Stimulated activated CD4-positive, alpha-beta T cell treated with anti-CD3 and anti-CD28 coated beads, Interleukin-15, amount 100 ng/mL, for 1 hour (primary cell): ENCODE measurements at regions not wholly inside any gene's neighbourhood (a gene's known extent, or its start where the extent isn't known, plus 50 kb on each side); places are given as distances from the start of the nearest gene placed in this dataset.

Experiments used
- DNase-seq, 2 donors: peaks; one replicate each; pipeline ENCODE4 v3.0.0-alpha.2; 2020; ENCODE audit warnings: low read depth in 1 of 2, low spot score in 1 of 2

- no peak for DNase-seq
Measured at GRCh38 chr5:5704352-5704751, 281.9 kb downstream of the ICE1 start.

DNA sequence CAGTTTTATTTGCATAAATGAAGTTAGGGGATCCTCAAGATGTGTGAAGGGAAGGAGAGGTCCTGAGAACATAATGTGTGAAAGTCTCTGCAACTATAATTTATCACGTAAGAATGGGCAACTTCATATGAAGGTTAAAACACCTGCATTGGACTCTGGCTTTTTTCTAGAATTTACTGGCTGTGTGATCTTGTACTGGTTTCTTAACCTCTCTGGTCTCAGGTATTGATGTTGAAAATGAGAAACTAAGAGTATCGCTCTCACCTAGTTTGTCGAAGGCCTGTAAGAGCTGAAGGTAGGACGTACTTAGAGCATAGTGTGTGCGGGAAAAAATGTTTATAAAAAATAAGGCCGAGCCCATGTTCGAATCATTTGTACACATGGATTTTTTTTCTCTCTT lies 280.5 kb downstream of the ICE1 start:
- DNase-seq, result no peak

- no peak for DNase-seq
Measured at GRCh38 chr5:5700549-5700948, 278.1 kb downstream of the ICE1 start.

- DNase-seq, result no peak
Measured at GRCh38 chr5:5699062-5699461, 276.6 kb downstream of the ICE1 start.

- no peak for DNase-seq
Measured at GRCh38 chr5:5695266-5695665, 272.8 kb downstream of the ICE1 start.

- DNase-seq, result no peak
Measured at GRCh38 chr5:5688925-5689310, 266.4 kb downstream of the ICE1 start.

- no peak for DNase-seq
Measured at GRCh38 chr5:5688194-5688924, 265.9 kb downstream of the ICE1 start.

DNA sequence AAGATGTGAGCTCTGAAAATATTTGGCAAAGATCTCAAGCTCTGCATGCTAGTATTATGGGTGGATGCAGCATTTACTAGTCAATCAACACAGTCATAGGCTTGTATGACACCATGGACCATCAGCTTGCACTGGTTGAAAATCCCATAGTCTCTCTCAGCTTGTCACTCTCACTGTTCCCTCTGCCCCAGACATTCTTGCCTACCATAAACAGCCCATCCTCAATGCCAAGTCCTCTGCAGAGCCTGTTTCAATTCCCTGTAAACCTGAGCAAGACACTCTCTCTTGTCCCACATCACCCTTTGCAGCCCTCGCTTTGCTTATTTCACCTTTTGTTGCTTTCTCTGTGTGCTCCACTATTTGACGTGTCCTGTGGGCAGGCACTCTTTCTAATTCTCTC lies 264.6 kb downstream of the ICE1 start:
- DNase-seq, result no peak

DNA sequence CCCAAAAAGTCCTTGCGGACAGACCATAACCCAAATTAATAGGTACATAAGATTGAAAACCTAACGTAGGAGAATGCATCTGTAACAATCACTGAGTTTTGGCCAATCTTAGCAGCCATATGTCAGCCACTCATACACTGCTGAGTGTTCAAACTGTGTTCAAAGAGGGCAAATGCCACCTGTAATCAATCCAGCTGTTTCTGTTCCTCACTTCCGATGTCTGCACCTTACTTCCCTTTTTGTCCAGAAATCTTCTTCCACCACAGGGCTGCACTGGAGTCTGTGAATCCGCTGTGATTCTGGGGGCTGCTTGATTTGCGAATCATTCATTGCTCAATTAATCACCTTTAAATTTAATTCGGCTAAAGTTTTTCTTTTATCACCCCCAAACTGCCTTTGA lies 263.9 kb downstream of the ICE1 start:
- no peak for DNase-seq

- no peak for DNase-seq
Measured at GRCh38 chr5:5685737-5686136, 263.3 kb downstream of the ICE1 start.

GRCh38 chr5:5683174-5683573 lies 260.7 kb downstream of the ICE1 start:
- DNase-seq, result no peak

DNA sequence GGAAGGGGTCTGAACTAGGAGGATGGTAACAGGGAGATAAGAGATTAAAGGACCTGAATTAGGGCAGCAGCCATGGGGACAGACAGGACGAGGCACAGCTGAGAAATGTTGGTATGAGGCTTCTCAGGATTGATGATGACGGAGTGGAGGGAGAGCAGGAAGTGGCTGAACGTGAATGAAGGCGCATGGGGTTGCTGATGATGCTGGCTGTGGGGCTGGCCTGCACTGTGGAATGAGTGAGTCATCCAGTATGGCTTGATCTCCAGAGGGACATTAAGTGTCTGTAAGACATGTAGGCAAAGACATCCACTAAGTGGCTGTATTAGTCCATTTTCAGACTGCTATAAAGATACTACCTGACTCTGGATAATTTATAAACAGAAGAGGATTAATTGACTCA lies 256.4 kb downstream of the ICE1 start:
- no peak for DNase-seq

- DNase-seq, result no peak
Measured at GRCh38 chr5:5677738-5678137, 255.3 kb downstream of the ICE1 start.

GRCh38 chr5:5676218-5676617 lies 253.7 kb downstream of the ICE1 start:
- DNase-seq, result no peak

GRCh38 chr5:5675511-5675910 lies 253.0 kb downstream of the ICE1 start:
- no peak for DNase-seq

DNA sequence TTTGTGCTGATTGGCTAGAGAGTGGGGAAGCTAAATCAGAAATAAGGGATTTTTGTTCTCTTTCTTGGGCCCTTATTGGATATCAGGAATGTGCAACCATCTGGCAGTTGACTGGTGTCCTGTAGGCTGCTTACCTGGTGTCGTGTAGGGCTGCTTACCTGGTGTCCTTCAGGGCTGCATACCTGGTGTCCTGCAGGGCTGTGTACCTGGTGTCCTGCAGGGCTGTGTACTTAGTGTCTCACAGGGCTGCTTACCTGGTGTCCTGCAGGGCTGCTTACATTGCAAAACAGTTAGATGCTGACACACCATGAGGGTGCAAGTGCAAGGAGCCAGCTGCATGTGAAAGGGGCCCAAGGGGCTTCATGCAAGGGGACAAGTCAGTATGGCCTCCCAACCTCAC lies 249.3 kb downstream of the ICE1 start:
- DNase-seq, result no peak

DNA sequence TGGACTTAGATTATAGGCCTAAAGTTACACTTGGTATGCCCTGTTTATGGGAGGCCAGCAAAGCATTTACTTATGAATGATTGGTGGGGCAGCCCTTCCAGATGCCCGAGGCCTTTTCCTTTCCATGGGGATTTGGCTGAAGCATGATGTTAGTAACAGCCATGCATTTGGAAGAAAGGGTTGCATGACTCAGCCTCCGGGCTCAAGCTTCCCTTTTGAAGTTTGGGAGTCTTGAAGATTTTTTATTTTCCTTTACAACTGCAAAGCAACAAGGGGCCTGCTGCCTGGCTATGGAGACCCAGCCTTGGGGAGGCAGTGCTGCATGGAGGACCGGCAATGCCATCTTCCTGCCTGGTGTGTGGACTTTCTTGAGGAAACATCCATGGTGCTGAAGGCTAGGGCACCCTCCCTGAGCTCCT lies 244.7 kb downstream of the ICE1 start:
- no peak for DNase-seq

- no peak for DNase-seq
Measured at GRCh38 chr5:5666369-5666768, 243.9 kb downstream of the ICE1 start.

DNA sequence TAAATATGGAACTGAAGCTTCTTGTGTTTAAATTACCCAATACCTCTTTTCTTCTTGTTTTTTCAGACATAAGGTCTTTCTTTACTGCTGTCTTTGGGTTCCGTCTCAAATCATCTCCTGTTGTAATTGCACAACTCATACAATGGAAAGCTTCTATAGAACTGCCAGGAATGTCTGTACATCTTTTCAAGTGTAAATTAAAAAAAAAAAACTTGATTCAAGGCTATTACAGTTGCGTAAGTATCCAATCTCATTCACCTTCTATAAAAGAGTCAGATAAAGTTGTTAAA lies 243.5 kb downstream of the ICE1 start:
- DNase-seq, result no peak

- no peak for DNase-seq
Measured at GRCh38 chr5:5665225-5666075, 243.0 kb downstream of the ICE1 start.

DNA sequence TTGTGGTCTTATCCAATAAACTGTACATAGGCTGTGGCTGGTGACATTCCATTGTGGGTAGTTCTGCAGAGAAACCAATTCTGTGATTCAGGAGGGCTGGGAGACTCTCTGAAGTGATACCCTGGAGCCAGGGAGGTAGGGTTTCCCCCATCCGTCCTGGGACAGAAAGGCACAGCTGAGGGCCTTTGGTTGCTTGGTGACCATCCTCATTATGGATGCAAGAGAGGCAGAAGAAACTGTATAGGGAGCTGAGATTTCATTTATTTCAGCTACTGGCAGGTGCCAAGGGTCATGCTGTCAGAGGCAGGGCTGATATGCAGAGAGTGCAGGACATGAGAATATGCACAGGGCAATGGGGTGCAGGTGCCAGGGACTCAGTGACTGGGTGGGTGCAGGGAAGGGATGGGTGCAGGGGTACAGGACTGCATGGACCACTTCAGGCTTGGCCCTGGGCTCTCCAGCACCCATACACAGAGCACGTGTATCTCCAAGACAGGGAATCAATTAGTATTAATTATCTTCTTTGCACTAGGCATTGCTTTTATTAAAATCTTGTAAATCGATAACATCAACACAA lies 236.5 kb downstream of the ICE1 start:
- DNase-seq, result no peak

DNA sequence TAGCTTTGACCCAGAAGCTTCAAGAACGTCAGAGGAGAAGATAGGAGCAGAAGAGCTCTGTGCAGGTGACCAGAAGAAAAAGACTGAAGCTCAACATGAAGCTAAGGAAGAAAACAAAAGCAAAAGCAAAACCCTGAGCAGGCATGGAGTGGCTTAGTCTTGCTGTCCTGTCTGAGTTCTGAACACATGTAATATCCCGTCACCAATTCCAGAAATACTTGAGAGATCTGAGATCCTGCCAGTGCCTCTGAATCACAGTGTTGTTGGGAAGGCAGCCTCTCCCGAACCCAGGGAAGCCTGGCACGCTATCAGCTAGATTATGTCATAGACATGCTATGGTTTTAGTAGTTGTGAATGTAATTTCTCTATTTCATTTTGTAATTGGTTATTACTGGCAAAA lies 235.7 kb downstream of the ICE1 start:
- DNase-seq, result no peak

DNA sequence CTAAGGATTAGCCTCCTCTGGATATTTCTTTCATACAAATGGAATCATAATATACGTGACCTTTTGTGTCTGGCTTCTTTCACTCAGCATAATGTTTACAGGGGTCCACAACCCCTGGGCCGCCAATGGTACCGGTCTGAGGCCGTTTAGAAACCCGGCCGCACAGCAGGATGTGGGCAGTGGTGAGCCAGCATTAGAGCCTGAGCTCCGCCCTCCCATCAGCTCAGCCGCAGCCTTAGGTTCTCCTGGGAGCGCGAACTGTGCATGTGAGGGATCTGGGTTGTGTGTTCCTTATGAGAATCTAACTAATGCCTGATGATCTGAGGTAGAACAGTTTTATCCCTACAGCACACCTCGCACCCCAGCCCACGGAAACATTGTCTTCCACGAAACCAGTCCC lies 229.7 kb downstream of the ICE1 start:
- DNase-seq, result no peak
